ENCODE measurements at regions not wholly inside any gene's neighbourhood (a gene's known extent, or its start where the extent isn't known, plus 50 kb on each side); places are given as distances from the start of the nearest gene placed in this dataset.

DNA sequence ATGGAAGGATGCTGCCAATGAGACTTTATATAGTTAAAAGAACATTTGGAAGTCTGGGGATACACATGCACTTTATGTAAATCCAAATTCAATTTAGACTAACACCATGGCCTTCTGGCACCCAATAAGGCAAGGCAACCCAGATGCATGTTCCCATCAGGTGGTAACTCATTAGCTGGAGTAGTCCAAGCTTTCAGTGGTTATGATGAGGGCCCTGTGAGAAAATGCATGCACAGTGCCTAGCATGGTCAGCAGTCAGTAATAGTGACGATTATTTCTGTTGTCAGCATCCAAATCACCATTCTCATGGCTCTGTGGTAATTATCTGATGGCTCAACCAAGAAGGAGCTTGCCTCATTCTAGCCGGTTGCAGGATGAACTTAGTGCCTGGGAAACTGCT, 70.3 kb upstream of the CTLA4 start:
- TF ChIP-seq, protein P1, sequence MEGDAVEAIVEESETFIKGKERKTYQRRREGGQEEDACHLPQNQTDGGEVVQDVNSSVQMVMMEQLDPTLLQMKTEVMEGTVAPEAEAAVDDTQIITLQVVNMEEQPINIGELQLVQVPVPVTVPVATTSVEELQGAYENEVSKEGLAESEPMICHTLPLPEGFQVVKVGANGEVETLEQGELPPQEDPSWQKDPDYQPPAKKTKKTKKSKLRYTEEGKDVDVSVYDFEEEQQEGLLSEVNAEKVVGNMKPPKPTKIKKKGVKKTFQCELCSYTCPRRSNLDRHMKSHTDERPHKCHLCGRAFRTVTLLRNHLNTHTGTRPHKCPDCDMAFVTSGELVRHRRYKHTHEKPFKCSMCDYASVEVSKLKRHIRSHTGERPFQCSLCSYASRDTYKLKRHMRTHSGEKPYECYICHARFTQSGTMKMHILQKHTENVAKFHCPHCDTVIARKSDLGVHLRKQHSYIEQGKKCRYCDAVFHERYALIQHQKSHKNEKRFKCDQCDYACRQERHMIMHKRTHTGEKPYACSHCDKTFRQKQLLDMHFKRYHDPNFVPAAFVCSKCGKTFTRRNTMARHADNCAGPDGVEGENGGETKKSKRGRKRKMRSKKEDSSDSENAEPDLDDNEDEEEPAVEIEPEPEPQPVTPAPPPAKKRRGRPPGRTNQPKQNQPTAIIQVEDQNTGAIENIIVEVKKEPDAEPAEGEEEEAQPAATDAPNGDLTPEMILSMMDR (IDR thresholded peaks at IDR 0.05) = no peak
- TF ChIP-seq POLR2A (IDR thresholded peaks at IDR 0.05) = no peak

Data from adrenal gland (tissue), 5 donors.